Right ventricle myocardium superior (tissue), 1 donor: ENCODE measurements at regions not wholly inside any gene's neighbourhood (a gene's known extent, or its start where the extent isn't known, plus 50 kb on each side); places are given as distances from the start of the nearest gene placed in this dataset.
"Not testable (repeated sequence)": the region's sequence is repeated elsewhere in the genome, so short reads cannot be mapped to it uniquely, and the experiment has no call there.

Source experiments
- ATAC-seq: fragments of 200-7000 bp; cut with Tn5 transposase; one replicate; pipeline ENCODE4 v1.9.1; 2020; ENCODE audit warnings: mild to moderate bottlenecking; ENCODE audit not compliant: poor library complexity
- DNase-seq: peaks from one replicate; pipeline ENCODE4 v3.0.0-alpha.2; 2020
- intact Hi-C: fragments of 100-400 bp; cut with DNase I; formaldehyde crosslinking; loops from one replicate; pipeline ENCODE4 v1.11.2; 2022
- donor health status: DM: no; HTN: yes; CAD: no; lungs with severe emphysema.

DNA sequence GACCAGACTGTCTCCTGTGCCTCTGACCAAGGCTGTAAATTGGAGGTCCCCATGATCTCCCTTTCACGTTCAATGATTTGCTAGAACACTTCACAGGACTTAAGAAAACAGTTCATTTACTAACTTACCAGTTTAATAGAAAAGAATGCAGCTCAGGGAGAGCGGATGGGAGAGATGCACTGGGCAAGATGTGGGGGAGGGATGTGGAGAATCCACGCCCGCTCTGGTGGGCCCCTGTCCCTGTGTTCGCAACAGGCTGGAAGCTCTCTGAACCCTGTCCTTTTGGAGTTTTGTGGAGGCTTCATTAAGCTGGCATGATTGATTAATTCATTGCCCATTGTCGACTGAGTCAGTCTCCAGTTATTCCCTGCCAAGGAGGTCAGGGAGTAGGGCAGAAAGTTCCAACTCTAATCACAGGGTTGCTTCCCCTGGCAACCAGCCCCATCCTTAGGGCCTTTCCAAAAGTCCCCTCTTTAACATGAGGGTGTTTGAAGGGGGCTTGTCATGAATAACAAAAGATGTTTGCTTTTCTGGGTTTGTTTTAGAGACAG is 257.1 kb downstream of the ACKR3 start:
- intact Hi-C loops, result no loop called here
- no peak for DNase-seq
- no peak for ATAC-seq

GRCh38 chr2:236827997-236828396 is 257.7 kb upstream of the COPS8 start:
- DNase-seq (no peak), ATAC-seq (no peak)
- intact Hi-C loops, result no loop called here

GRCh38 chr2:236828820-236829219 is 256.9 kb upstream of the COPS8 start:
- ATAC-seq (no peak), DNase-seq (no peak)
- intact Hi-C loops, result no loop called here

DNA sequence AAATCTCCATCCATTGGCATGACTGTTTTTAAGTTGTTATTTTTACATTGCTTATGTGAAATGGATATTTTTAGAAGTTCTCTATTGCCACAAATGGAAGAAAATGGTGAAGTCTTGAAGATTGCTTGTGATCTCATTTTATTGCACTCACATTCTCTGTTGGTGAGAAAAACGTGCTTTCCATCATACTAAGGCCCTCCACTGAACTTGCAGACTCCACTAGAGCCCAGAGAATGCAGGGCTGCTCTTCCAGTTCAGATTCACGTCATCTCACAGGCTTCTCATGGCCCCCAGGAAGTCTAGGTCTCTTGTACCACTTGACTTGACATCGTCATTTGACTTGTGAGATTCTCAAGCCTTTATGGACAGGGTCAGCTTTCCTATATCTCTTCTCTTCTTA is 254.8 kb upstream of the COPS8 start:
- DNase-seq, result no peak
- ATAC-seq, result no peak
- intact Hi-C loops, result no loop called here

- intact Hi-C loops, result no loop called here
- no peak for ATAC-seq
These were observed 254.0 kb upstream of the COPS8 start for GRCh38 chr2:236831698-236832097.

GRCh38 chr2:236833501-236834073 is 252.1 kb upstream of the COPS8 start:
- ATAC-seq, result no peak
- intact Hi-C loops, result no loop called here
- no peak for DNase-seq

More at GRCh38 chr2:236831698-236832097, 254.0 kb upstream of the COPS8 start:
- no peak for DNase-seq

DNA sequence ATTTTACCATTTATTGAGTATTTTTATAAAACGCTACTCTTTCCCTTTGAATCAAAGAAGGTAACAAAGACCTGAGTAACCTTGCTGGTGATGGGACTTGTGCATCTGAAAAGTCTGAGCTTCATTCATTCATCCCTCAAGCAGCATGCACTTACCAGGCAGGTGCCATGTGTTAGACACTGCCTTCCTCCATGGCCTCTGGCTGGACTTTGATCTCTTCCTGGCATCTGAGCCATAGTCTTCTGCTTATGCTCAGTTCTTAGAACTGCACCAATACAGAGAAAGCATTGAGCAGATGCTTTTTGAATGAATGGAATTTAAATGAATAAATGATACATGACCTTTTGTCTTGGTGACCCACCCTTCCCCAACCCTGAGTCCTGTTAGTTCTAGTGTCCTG is 251.4 kb upstream of the COPS8 start:
- intact Hi-C loops, result no loop called here
- DNase-seq, result no peak
- no peak for ATAC-seq

DNA sequence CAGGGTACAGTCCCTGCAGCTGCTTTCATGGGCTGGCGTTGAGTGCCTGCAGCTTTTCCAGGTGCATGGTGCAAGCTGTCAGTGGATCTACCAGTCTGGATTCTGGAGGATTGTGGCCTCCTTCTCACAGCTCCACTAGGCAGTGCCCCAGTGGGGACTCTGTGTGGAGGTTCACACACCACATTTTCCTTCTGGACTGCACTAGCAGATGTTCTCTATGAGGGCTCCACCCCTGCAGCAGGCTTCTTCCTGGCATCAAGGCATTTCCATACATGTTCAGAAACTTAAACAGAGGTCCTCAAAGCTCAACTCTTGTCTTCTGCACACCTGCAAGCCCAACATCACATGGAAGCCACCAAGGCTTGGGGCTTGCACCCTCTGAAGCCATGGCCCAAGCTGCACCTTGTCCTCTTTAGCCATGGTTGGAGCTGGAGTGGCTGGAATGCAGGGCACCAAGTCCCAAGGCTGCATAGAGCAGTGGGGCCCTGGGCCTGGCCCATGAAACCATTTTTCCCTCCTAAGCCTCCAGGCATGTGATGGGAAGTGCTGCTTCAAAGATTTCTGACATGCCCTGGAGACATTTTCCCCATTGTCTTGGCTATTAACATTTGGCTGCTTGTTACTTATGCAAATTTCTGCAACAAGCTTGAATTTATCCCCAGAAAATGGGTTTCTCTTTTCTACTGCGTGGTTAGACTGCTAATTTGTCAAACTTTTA is 250.2 kb upstream of the COPS8 start:
- ATAC-seq (no peak), DNase-seq (no peak)
- intact Hi-C loops, result no loop called here

- intact Hi-C loops, DNase-seq, ATAC-seq: not testable (repeated sequence)
These were observed 249.7 kb upstream of the COPS8 start for GRCh38 chr2:236836028-236836427.

- DNase-seq, result no peak
- no peak for ATAC-seq
- intact Hi-C loops, result no loop called here
These were observed 245.5 kb upstream of the COPS8 start for GRCh38 chr2:236840215-236840614.

GRCh38 chr2:236840857-236841256 is 244.8 kb upstream of the COPS8 start:
- intact Hi-C loops, result no loop called here
- peak; percentile 61 for DNase-seq
- ATAC-seq, result no peak

DNA sequence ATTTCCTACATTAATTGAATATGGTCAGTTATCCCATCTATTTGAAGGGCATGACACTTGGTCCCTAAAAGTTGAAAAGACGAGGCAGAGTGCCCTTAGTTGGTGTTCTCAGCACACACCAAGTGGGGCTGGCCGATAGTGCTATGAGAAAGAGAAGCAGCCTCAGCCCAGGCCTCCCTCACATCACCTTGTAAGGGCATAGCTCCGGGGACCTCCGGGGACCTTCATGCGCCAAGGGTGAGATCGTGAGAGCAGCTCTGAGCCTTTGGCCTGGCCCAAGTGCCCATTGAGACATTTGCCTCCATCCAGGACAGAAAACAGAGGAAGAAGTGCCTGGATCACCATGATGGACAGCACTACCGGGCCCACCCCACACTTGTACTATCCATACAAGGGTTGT is 244.3 kb upstream of the COPS8 start:
- intact Hi-C loops, result no loop called here
- DNase-seq (no peak), ATAC-seq (no peak)

DNA sequence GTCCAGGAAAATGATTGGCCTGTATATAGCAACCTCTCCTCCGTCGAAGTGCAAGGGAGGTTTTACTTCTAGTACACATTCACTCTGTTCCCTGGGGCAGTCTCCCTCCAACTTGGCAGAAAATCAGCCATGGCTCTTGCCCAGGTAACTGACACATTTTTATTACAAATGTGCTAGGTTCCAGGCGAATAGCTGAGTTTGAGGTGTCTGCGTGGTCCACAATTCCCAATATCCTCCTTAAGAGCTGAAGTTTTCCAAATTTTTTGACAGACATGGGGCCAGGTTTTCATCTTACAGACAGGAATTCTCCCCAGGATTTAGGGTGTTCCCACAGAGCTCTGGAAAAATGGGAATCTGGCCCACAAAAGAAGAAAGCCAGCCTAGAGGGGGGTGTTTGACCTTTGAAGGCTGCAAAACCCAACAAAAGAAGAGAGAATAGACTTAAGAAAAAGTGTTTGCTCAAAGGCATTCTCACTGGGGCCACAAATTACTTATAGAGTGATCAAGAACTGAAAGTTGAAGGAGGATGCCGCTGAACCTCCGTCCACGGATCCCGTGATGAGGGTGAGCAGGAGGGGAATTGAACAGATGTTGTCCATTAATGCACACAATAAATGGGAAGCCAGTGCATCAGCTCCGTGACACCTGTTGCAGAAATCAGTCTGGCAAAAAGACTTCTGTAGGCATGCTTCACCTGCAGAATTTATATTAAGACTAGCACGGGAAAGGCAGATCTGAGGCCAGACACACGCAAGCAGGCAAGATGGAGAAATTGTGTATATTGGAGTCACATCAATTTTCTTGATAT is 242.3 kb upstream of the COPS8 start:
- no peak for DNase-seq
- intact Hi-C loops, result no loop called here
- ATAC-seq, result no peak

DNA sequence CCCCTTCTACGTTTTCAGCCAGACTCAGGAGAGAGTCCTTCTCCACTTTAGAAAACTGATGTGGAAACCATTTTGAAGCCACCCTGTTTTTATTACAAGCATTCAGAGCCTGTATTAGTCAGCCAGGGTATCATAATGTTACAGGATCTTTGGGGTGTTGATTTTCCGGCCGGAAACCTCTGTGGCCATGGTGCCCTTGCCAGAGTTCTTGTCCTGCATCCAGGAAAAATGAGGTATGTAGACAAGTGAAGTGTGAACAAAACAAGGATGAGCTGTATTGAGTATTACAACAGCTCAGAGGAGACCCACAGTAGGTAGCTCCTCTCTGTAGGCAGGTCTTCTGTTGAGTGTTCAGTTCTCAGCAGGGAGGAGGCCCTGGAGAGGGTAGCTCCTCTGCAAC is 241.0 kb upstream of the COPS8 start:
- DNase-seq, result no peak
- no peak for ATAC-seq

GRCh38 chr2:236847023-236847422 is 238.7 kb upstream of the COPS8 start:
- DNase-seq, result no peak
- no peak for ATAC-seq
- intact Hi-C loops, result no loop called here

More for the DNA sequence above, 241.0 kb upstream of the COPS8 start:
- intact Hi-C loops, result no loop called here

- no peak for DNase-seq
- no peak for ATAC-seq
- intact Hi-C loops, result no loop called here
These were observed 238.0 kb upstream of the COPS8 start for GRCh38 chr2:236847538-236848263.

DNA sequence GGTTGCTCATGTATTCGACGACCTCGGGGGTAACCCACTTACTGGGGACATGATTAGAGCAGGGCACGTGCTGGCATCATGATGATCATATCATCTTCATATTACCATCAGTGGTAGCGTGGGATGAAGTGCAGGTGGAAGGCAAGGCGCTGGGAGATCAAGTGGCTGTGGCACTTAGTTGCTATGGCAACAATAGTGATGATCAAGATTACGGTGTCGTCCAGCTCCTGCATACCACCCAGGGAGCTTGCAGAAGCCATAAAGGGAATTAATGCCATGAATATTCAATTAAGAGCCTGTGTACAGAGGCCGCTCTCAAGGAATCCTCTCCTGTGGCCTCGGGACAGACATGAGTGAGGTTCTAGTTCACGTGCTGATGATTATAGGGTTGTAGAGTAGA is 237.2 kb upstream of the COPS8 start:
- DNase-seq (no peak), ATAC-seq (no peak)
- intact Hi-C loops, result no loop called here

DNA sequence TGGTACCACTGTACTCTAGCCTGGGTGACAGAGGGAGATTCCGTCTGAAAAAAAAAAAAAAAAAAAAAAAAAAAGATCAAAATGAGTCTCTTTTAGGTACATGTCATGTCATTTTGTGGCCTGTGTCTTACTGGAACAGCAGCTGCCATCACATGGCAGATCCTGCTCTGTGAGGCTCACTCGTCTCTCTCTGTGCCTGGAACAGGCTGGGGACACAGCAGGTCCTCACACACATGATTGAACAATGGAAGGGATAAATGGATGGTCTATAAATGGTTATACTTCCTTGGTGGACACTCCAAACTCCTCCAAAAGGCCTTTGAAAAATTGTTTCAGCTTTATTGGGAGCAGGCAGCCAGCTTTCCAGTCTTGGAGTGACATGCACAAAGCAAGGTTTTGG is 236.2 kb upstream of the COPS8 start:
- DNase-seq (no peak), ATAC-seq (no peak)
- intact Hi-C loops, result no loop called here

DNA sequence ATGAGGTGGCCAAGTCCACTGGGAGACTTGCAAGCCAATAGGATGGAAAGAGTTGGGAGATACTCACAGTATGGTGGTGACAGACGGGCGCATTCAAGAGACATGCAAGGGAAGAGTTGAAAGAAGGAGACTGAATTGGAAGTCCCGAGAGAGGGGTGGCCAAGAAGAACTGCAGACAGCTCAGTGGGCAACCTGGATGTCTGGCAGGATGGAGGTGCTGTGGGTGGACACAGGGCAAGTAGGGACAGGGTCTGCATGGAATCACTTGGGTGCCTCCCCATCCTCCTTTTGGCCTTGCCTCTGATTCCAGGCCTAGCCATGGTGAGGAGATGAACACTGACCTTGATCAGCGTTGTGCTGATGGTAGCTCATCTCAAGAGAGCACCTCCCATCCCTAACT is 235.7 kb upstream of the COPS8 start:
- ATAC-seq (no peak), DNase-seq (no peak)
- intact Hi-C loops, result no loop called here
